ENCODE measurements at regions not wholly inside any gene's neighbourhood (a gene's known extent, or its start where the extent isn't known, plus 50 kb on each side); places are given as distances from the start of the nearest gene placed in this dataset.

DNA sequence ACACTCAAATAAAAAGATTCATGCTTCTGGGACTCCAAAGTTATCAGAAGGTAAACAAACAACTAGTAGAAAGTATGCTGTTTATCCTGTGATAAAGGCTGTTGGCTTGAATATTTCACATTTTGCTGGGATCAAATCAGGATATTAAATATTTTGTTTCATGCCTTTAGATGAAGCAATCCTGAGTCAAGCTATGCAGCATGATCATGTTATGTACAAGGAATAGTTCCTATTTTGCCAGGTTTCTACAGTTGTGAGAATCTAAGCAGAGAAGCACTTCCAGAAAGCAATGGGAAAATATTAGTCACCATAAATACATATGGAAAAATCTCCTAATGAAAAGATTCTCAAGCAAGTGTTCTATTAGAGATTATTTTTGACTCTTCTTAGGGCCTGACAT, 262.8 kb upstream of the PCDH15 start:
- TF ChIP-seq NFRKB (IDR thresholded peaks at IDR 0.05) (no peak), SUZ12 (IDR thresholded peaks at IDR 0.05) (no peak), HDGF (IDR thresholded peaks at IDR 0.05; ENCODE audit: borderline replicate concordance) (no peak), LEF1 (IDR thresholded peaks at IDR 0.05; ENCODE audit: borderline replicate concordance) (no peak), BHLHE40 (IDR thresholded peaks at IDR 0.05; ENCODE audit: borderline replicate concordance) (no peak), TARDBP (IDR thresholded peaks at IDR 0.05) (no peak), ELF4 (IDR thresholded peaks at IDR 0.05) (no peak), FOXM1 (IDR thresholded peaks at IDR 0.05; ENCODE audit: borderline replicate concordance) (no peak), FOXK2 (IDR thresholded peaks at IDR 0.05) (no peak), CTBP1 (IDR thresholded peaks at IDR 0.05; ENCODE audit: borderline replicate concordance) (no peak)
